Stimulated activated CD4-positive, alpha-beta T cell treated with anti-CD3 and anti-CD28 coated beads, Interleukin-4, amount 100 ng/mL, for 48 hours (primary cell): ENCODE measurements at regions not wholly inside any gene's neighbourhood (a gene's known extent, or its start where the extent isn't known, plus 50 kb on each side); places are given as distances from the start of the nearest gene placed in this dataset.

Experiments
- DNase-seq, 2 donors: peaks; one replicate each; pipeline ENCODE4 v3.0.0-alpha.2; 2020; ENCODE audit warnings: low read depth in 2 of 2

DNA sequence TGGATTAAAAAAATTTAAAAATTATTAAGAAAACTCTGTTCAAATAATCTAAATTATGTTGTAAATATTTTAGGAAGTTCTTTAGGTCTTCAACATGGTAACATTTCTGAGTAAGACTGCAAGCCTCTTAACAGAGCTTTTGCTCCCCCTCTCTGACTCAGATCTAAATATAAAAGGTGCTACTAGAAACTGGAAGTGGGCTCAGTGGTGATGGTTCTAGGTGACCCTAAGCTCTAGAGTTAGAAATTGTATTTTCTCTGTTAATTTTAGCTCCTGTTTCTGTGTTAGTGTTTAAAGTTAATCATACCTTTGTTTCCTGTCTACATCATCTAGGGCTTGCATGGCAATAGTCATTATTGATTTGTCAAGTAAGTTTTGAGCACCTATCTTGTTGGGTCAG is 159.9 kb upstream of the MEIS2 start:
- no peak for DNase-seq

DNA sequence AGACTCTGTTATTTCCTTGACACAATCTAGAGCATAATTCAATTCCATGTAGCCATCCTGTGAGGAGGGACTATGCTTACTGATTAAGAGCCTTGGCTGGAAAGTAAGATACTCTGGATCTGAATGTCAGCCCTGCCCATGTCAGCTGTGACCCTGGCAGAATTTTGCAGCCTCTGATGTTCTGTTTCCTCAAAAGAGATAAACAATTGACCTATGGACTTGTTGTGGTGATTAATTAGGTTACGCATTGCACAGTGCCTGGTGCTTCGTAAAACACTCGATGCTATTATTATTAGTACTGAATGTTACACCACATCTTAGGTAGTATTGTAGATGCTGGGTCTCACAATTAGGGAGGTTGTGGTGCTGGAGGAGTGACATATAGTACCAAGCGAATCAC is 161.3 kb upstream of the MEIS2 start:
- DNase-seq = no peak

DNA sequence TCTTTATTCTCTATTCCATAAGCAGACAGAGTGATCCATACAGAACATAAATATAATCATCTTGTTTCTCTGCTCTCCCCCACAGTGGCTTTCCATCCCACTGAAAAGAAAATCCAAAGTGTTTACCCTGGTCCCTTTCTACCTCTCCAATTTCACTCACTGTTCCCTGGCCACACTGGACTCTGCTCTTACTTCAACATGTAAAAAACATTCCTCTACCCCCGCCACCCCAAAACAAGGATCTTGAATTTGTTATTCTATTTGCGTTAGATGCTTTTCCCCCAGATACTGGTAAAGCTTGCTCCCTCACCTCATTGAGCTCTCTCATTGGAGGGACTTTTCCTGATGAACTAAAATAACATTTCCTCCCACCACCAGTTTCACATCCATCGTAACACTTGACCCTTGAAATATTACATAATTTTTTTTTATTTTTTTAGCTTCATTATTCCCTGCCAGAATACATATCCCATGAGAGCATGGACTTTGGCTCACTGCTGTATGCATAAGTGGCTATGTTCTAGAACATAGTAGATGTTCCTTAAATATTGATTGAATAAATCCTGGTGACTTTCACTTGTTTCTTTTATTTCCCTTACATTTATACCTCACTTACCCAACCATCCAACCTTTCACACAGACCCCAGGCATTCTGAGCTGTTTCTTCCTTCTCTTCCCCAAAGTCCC is 162.7 kb upstream of the MEIS2 start:
- DNase-seq = no peak

DNA sequence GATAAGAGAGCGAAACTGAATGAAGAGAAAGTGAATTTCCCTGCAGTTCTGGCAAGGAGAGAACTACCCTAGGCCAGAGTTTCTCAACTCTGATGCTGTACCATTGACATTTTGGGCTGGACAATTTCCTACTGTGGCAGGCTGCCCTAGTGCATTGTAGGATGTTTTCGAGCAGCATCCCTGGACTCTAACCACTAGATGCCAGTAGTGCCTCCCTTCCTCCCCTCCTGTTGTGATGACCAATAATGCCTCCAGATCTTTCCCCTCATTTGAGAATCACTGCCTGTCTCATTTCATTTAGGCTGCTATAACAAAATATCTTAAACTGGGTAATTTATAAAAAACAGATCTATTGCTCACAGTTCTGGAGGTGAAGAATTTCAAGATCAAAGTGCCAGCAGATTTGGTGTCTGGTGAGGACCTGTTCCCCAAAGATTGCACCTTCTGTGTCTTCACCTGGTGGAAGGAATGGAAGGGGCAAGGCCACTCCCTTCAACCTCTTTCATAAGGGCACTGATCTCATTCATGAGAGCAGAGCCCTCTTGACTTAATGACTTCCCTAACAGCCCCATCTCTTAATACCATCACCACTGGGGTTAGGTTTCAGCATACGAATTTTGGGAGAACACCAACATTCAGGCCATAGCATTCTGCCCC is 188.9 kb upstream of the MEIS2 start:
- DNase-seq = no peak

DNA sequence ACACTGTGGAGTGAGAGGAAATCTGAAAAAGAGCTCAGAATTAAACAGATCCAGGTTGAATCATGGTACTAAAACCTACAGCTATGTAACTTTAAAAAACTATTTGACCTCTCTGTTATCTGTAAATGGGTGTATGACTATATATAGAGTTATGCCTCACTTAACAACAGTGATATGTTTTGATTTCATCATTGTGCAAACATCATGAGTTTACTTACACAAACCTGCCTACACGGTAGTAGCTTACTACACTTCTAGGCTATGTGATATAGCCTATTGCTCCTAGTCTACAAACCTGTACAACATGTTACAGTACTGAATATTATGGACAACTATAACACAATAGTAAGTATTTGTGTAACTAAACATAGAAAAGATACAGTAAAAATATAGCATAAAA is 191.6 kb upstream of the MEIS2 start:
- DNase-seq = no peak

DNA sequence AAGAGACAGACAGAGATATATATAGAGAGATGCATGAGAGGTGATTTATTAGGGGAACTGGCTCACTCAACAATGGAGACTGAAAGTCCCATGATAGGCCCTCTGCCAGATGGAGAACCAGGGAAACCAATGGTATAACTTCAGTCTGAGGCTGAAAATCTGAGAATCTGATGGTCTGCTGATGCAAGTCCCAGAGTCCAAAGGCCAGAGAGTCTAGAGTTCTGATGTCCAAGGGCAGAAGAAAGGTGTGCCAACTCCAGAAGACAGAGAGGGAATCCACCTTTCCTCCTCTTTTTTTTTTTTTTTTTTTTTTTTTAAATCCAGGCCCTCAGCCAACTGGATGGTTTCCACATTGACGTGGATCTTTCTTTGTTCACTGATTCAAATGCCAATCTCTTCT is 197.9 kb upstream of the MEIS2 start:
- no peak for DNase-seq

DNA sequence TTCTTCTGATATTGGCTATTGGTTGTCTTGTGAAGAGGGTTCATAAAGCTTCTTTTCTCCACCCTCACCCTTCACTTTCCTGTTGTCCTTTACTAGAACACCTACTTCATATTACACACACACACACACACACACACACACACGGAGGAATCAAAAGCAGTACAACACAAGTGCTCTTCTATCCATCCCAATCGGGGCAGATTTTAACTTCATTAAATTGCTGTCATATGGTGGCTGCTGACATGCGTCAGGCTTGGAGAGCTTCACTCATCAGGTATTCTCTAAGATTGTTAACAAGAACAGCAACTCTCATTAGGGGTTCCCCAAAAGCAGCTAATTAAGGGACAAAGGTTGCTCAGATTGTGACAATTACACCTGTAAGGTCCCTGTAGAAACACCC is 239.1 kb upstream of the MEIS2 start:
- DNase-seq = no peak

DNA sequence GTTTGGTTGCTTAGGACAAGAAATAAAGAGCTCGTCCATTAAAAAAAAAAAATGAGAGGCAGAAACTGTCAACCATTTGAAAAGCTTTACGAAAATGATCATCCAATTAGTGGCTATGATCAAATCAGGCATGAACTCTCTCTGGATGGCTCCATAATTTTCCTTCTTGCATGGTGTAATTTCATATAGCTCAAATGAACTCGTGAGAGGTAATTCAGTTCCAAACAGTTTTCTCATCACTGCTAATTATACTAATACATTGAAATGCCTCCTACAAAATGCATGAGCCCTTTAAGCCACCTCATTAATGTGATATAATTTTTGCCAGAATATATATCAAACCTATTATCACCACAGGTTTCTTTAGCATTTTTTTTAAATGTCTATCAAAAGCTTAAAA is 239.5 kb upstream of the MEIS2 start:
- DNase-seq = no peak

DNA sequence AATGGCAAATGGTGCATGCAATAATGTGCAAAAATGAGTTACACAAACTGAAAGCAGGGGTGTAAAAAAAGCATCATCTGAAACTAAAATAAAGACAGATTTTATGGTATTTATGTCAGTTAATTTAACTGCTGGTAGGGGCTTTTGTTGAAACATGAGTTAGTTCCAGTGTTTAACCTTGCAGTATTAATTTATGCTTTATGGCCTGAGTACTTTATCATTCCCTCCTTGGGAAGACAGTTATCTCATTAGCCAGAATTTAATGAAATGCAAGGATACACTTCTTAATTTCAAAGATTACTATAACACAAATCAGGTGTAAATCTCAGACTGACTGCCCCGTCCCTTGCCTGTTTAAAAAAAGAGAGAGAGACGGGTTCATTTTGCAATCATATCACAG is 240.1 kb upstream of the MEIS2 start:
- DNase-seq = no peak

DNA sequence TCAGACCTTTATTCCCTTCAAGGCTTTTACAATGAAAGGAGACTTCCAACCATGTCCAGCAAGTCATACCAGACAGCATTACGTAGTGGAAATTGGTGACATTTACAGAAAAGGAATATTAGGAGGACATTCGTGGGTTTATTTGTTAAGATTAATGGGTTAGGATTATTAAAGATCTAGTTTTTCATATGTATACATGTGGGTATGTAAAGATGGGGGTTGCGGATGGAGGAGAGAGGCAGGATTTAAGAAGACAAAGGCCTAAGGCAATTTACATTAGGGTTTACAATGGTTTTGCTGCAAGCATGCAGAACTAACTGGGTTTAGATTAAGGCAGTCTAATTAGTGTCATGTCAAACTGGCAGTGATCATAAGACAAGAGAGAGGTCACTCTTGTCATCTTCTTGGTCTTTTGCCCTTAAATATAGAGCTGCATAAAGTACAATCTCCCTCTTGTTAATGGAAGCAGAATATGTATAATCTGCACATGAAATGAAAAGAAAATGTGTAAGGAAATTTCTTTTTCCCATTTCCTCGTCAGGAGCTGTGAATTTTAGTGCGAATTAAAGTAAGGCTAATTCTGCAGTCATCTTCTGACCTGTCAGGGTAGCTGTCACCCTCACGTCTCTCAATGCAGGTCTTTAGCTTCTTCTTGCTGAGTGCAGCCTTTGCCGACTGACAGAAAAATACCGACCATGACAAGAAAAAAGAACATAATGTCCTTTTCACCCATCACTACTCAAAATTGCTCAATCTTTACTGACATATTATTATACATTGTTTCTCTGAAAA is 258.9 kb upstream of the MEIS2 start:
- DNase-seq = no peak

DNA sequence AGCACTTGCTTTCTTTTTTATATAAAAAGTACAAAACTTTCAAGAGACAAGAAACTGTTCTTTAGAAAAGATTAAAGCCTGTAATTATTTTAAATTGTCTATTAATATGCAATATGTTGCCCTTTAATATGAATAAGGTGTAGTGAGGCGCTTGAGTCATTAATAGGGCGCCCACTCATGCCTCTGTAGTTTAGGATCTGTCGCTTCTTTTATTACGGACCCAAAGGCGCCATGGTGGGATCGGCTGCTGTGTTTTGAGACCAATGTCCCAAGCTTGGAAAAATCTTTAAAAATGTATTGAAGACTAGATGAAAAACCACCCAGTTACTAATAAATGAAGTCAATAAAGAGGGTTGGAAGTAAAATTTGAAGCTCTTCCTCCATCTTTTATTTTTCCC is 259.5 kb upstream of the MEIS2 start:
- DNase-seq = no peak

DNA sequence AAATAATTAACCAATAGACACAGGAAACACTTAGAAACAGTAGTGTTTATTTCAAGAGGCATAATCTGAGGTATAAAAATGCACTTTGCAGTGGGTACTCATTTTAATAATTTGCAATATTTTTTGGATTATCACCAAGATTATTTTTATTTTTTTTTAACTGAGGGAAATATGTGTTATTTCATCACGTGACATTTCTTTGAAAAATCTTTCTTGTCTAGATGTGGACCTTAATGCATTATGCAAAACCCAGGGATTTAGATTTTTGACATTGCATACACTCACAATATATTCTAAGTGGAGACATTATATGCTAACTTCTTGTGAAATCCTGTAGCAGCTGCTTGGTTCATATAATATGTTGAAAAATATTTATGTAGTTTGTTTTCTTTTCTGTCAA is 260.4 kb upstream of the MEIS2 start:
- DNase-seq = no peak

DNA sequence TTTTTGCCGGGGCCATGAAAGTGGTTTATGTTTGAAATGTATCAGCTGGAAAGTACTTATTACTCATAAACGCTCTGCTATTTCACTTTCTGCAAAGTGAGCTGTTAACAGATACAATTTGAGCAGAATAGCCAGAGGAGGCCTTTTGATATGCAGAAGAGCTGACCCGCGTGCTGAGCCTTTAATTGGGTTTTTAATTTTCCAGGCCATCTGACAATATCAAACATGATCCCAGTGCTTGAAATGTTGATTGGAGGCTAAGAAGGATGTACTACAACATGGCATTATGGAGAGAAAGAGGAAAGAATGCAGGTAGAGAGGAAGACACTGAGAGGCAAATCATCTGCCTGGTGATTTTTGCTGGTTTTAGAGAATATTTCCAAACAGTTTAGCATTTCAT is 261.3 kb upstream of the MEIS2 start:
- DNase-seq = no peak

DNA sequence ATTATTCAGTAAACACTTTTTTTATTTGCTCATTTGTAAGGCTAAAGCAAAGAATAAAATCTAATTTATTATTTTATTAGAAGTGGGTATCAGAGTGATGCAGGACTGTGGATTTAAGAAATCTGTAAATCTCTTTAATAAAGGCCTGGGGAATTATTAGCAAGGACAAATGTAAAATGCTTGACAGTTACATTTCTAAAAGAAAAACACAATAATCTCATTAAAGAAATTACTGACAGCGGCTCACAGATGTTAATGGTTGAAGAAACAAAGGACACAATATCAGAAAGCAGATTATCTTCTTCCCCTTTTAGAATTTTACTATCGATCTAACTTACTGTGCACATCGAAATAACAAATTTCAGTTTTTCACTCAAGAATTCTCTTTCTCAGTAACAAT is 262.1 kb upstream of the MEIS2 start:
- no peak for DNase-seq

DNA sequence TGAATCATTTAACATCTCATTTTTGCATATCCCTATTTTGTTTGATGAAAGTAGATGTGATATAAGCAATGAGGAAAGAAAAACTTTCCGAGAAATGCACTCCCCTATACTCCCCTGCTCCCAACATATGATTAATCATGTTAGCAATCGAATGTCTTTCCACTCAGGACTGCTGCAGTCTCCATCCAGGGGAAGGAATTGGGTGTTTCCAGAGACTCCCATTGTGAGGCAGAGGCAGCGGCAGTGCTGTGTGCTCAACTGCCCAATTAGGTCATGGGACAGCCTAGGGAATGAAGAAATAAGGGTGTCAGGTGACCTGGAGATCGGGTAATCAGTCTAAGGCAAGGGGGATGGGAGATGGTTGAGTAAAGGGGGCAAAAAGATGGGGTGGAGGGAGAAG is 268.6 kb upstream of the MEIS2 start:
- no peak for DNase-seq

DNA sequence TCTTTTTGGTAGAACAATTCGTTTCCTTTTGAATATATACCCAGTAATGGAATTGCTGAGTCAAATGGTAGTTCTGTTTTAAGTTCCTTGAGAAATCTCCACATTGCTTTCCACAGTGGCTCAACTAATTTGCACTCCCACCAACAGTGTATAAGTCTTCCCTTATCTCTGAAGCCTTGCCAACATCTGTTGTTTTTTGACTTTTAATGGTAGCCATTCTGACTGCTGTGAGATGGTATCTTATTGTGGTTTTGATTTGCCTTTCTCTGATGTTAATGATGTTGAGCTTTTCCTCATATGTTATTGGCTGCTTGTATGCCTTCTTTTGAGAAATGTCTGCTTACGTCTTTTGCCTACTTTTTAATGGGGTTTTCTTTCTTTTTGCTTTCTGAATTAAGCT is 270.6 kb upstream of the MEIS2 start:
- DNase-seq = no peak

DNA sequence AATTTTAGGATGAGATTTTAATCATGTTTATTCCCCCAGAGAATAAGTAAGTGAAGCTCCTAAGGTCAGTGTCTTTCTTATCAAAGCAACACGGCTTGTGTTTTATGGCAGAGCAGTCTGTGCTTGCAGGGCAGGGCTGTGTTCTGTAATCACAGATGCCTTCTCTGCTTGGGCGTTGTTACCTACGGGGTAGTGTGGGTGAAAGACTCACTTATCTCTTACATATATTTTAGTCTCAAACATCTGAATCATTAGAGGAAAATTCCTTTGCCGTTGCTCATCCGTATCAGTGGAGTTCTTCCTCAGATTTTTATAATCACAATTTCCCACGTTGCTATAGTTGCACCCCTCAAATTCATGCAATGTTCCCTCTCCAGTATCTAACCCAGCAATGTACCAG is 271.7 kb upstream of the MEIS2 start:
- no peak for DNase-seq

DNA sequence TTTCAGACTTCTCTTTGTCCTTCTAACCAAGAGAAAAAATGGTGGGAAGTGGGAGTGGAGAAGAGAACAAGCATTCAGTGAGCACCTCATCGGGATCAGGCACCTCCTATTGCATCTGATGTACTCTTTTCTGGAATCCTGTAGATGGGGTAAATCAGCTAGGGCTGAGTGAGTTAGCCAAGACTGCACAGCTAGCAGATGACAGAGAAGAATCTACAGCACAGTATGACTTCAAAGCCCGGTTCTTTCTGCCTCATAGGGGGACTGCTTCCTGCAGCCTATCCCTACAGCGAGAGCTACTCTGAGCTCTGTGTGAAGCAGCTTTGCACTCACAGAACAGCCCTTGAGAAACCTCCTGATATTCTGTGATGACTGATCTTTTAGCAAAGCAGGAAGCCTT is 275.2 kb upstream of the MEIS2 start:
- no peak for DNase-seq

DNA sequence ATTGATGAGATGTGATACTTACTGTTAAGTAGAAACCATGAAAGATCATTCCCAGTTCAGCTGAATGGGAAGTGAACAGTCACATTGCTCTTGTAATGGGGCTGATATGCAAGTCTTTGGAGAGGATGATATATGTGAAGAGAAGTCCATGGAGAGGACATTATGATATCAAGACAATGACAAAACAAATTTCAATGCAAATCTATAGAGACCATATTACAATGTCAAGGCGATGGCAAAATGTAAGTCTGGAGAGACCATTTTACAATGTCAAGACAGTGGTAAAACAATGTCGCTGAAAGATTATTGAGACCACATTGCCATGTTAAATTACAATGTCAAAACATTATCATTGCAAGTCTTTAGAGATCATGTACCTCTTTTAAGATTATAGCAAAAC is 277.1 kb upstream of the MEIS2 start:
- DNase-seq = no peak

DNA sequence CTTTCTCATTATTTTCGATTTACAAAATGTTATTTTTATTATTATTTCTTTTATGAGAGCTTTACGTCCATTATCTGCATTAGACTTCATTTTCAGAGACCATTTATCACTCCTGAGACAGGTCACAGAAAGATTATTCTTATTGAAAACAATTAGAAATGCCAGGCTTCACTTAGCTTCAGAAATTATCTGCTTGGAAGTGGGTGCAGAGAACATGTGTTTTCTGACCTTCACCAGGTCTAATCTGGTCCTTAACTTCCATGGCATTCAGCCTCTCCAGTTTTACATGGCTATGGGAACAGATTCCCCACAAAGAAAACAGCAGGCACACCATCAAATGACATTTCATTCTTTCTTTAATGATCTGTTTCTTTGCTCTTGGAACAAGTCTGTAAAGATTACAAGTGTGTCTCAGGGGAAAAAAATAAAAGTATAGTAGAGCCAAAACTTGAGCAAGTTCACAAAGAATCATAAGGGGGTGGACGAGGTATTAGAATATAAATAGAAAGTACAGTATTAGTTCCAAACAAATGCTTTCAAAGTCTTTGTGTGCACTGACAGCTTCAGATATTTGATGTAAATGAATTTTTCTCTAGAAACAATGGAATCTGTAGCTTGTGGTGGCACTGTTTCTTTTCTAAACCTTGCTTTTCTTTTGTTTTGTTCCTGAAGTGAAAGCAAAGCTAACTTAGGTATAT is 294.2 kb upstream of the MEIS2 start:
- DNase-seq = no peak

DNA sequence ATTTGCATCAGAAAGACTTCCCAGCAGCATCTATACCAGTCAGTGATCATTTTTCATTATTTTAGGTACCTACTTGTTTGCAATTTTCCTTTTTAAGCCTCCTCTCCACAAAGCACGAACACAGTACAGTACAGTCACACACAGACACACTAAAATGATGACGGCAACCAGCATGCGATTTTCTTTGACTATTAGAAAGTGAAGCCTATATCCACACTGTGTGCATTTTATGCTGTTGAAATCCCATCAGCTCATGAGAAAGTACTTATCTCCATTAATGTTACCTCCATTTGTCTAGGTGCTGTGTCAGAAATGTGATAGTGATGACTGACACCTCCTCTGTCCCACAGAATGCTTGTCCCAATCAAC is 294.7 kb upstream of the MEIS2 start:
- DNase-seq = no peak

DNA sequence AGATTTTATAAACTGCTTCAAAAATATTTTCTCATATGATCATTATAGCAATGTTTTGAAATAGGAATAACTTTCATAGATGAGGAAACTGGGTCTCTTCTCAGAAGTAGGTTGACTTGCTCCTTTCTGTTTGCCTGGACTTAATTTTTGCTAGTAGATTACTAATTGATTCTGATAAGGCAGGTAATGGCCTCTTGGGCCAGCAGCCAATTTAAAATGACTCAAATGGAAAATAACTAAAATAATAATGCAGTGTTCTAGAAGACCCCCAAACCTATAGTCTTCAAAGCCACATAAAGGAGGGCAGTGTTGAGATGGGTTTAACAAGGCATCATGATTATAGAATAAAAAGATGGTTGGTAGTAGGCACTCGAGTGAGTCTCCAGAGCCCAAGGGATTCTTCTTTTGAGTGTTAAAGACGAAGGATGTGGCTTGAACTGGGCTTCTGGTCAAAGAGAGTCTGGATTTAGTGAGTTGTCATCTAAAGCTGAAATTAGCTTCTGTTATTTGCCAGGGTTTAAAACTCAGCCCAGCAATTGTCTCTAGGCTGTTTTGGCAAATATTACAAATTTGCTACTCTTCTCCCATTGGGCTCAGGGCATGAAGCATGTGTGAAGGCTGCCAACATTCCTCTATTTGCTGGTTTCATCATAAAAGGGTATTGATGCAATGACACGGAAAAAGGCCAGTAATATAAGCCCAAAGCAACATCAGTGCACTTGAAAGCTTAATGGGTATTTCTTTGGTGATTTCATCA is 297.1 kb upstream of the MEIS2 start:
- DNase-seq = no peak
